HEK293 (cell line): ENCODE measurements at regions not wholly inside any gene's neighbourhood (a gene's known extent, or its start where the extent isn't known, plus 50 kb on each side); places are given as distances from the start of the nearest gene placed in this dataset.

Experiments used
- CTCF ChIA-PET: fragments of 350-600 bp; formaldehyde crosslinking; extraction: SDS; loops from one replicate; lab custom pipeline; 2021; ENCODE audit warnings: antibody characterized with exemption; lab: Yijun Ruan, JAX
- POLR2A ChIA-PET: fragments of 300-600 bp; formaldehyde crosslinking; extraction: SDS; loops from one replicate; lab custom pipeline; 2020; ENCODE audit warnings: antibody characterized with exemption, inconsistent platforms; lab: Yijun Ruan, JAX
- H3K27ac ChIP-seq: fragments of 200-500 bp; sonication (Bioruptor generic); 2 replicates; pipeline ENCODE4 v1.5.1; 2014; ENCODE audit warnings: low read depth, low read length, control low read depth, inconsistent platforms; ENCODE audit errors: extremely low read depth
- H3K36me3 ChIP-seq, 2 experiments: fragments of 200-500 bp in 1 of 2; sonication (Bioruptor generic) in 1 of 2; 1 replicate in 1 of 2; 2 replicates in 1 of 2; pipeline ENCODE4 v1.5.1; 2014 to 2017; ENCODE audit warnings: inconsistent platforms in 2 of 2, low read length in 2 of 2; ENCODE audit not compliant: control insufficient read depth in 2 of 2, insufficient read depth in 1 of 2
- H3K4me1 ChIP-seq: fragments of 200-500 bp; sonication (Bioruptor generic); 2 replicates; pipeline ENCODE4 v1.5.1; 2014; ENCODE audit warnings: mild to moderate bottlenecking, low read length, inconsistent platforms; ENCODE audit not compliant: control insufficient read depth, insufficient read depth
- H3K4me3 ChIP-seq: 2 replicates; pipeline ENCODE4 v1.5.1; 2011; ENCODE audit warnings: low read depth, mild to moderate bottlenecking, control low read depth, low read length, moderate library complexity
- H3K9me3 ChIP-seq: fragments of 200-500 bp; sonication (Bioruptor generic); 2 replicates; pipeline ENCODE4 v1.5.1; 2014; ENCODE audit warnings: low read depth, low read length, inconsistent platforms; ENCODE audit not compliant: control insufficient read depth, insufficient read depth
- AEBP2 ChIP-seq: fragments of 450-650 bp; formaldehyde crosslinking; IDR thresholded peaks from 2 replicates; pipeline ENCODE4 v1.5.1; 2016; ENCODE audit warnings: missing biosample characterization, missing genetic modification characterization, borderline replicate concordance
- BCL11B ChIP-seq: fragments of 450-650 bp; formaldehyde crosslinking; IDR thresholded peaks from 2 replicates; pipeline ENCODE4 v1.5.1; 2016; ENCODE audit warnings: low read depth, missing biosample characterization, missing genetic modification characterization
- HOXA7 ChIP-seq: sonication (generic); formaldehyde crosslinking; IDR thresholded peaks from 2 replicates; pipeline ENCODE4 v1.8.1; 2022; ENCODE audit warnings: missing genetic modification reagents, borderline replicate concordance
- PATZ1 ChIP-seq: fragments of 450-650 bp; formaldehyde crosslinking; IDR thresholded peaks from 2 replicates; pipeline ENCODE4 v1.5.1; 2016; ENCODE audit warnings: missing biosample characterization, missing genetic modification characterization
- PBX3 ChIP-seq: sonication (generic); formaldehyde crosslinking; IDR thresholded peaks from 2 replicates; pipeline ENCODE4 v1.8.1; 2022; ENCODE audit warnings: mild to moderate bottlenecking, moderate library complexity, missing genetic modification reagents
- RBAK ChIP-seq: fragments of 450-650 bp; formaldehyde crosslinking; IDR thresholded peaks from 2 replicates; pipeline ENCODE4 v1.5.1; 2016; ENCODE audit warnings: missing biosample characterization, missing genetic modification characterization
- TCF7L2 ChIP-seq: IDR thresholded peaks from 2 replicates; pipeline ENCODE4 v1.6.1; 2011; ENCODE audit warnings: low read depth, mild to moderate bottlenecking, inconsistent platforms, low read length, moderate library complexity, borderline replicate concordance
- ZNF18 ChIP-seq: fragments of 450-650 bp; formaldehyde crosslinking; IDR thresholded peaks from 2 replicates; pipeline ENCODE4 v1.5.1; 2016; ENCODE audit warnings: missing biosample characterization, missing genetic modification characterization
- ZNF501 ChIP-seq: fragments of 450-650 bp; formaldehyde crosslinking; IDR thresholded peaks from 2 replicates; pipeline ENCODE4 v1.5.1; 2016; ENCODE audit warnings: missing biosample characterization, missing genetic modification characterization
- ZNF558 ChIP-seq: fragments of 450-650 bp; formaldehyde crosslinking; IDR thresholded peaks from 2 replicates; pipeline ENCODE4 v1.5.1; 2016; ENCODE audit warnings: missing biosample characterization, missing genetic modification characterization
- ZNF626 ChIP-seq: fragments of 450-650 bp; sonication (Bioruptor Pico); formaldehyde crosslinking; IDR thresholded peaks from 2 replicates; pipeline ENCODE4 v1.5.1; 2018; ENCODE audit warnings: missing biosample characterization, missing genetic modification characterization, inconsistent platforms
- ZNF76 ChIP-seq: fragments of 450-650 bp; formaldehyde crosslinking; IDR thresholded peaks from 2 replicates; pipeline ENCODE4; 2016; ENCODE audit warnings: low read depth, missing biosample characterization, missing genetic modification characterization, borderline replicate concordance
- ZNF776 ChIP-seq: fragments of 450-650 bp; formaldehyde crosslinking; IDR thresholded peaks from 2 replicates; pipeline ENCODE4 v1.5.0; 2017; ENCODE audit warnings: missing biosample characterization, missing genetic modification characterization, borderline replicate concordance
- ZNF791 ChIP-seq: fragments of 450-650 bp; formaldehyde crosslinking; IDR thresholded peaks from 2 replicates; pipeline ENCODE4 v1.5.1; 2016; ENCODE audit warnings: missing biosample characterization, missing genetic modification characterization
- ZNF837 ChIP-seq: fragments of 450-650 bp; formaldehyde crosslinking; IDR thresholded peaks from 2 replicates; pipeline ENCODE4 v1.5.1; 2016; ENCODE audit warnings: missing biosample characterization, missing genetic modification characterization
- ZSCAN4 ChIP-seq: fragments of 450-650 bp; formaldehyde crosslinking; IDR thresholded peaks from 2 replicates; pipeline ENCODE4 v1.5.1; 2017; ENCODE audit warnings: missing biosample characterization, missing genetic modification characterization

GRCh38 chr17:12406623-12407215 is 259.0 kb upstream of the MYOCD start (continued):
- TF ChIP-seq ZNF18 (no peak), ZNF558 (tag by site-specific recombination) (no peak), TCF7L2 (no peak), AEBP2 (tag by site-specific recombination) (no peak), ZNF76 (tag by site-specific recombination) (no peak), ZNF626 (tag by site-specific recombination) (no peak)

- Histone ChIP-seq H3K36me3 (no peaks in the 10 kb centered on the region), H3K27ac (no peak overlapping the region), H3K9me3 (no peaks in the 10 kb centered on the region), H3K4me1 (peaks cover 4% of the 10 kb centered on the region; the same call in 1 of the 2 replicates), H3K4me3 (no peak overlapping the region)
- TF ChIP-seq PATZ1 (tag by site-specific recombination) (no peak), RBAK (tag by site-specific recombination) (no peak), ZSCAN4 (tag by site-specific recombination) (peak; percentile 36; the same call in 1 of the 2 replicates), PBX3 (CRISPR knock-in tag) (no peak), BCL11B (no peak), ZNF791 (tag by site-specific recombination) (no peak)
- ChIA-PET CTCF (interaction anchor here (3.2 kb wide), 1 partner anchor 12 kb away, joined by 11 read pairs; no protein-coding TSS in a partner anchor), POLR2A (no interaction called here)
Measured at GRCh38 chr17:12407495-12408252, 258.0 kb upstream of the MYOCD start.

GRCh38 chr17:12409082-12409481 is 256.6 kb upstream of the MYOCD start:
- ChIA-PET CTCF (interaction anchor here (3.2 kb wide), 1 partner anchor 13 kb away, joined by 11 read pairs; no protein-coding TSS in a partner anchor), POLR2A (no interaction called here)
- no peak overlapping the region for H3K27ac ChIP-seq
- no peak overlapping the region for H3K4me3 ChIP-seq
- TF ChIP-seq ZNF837 (tag by site-specific recombination), result no peak
- no peak for TF ChIP-seq ZNF501 (tag by site-specific recombination)
- TF ChIP-seq ZNF626 (tag by site-specific recombination), result no peak
- TF ChIP-seq HOXA7 (CRISPR knock-in tag), result no peak
- no peak for TF ChIP-seq ZNF776
- TF ChIP-seq, all 188 proteins: peak for 0
- H3K9me3 ChIP-seq, result no peaks in the 10 kb centered on the region
- no peaks in the 10 kb centered on the region for H3K36me3 ChIP-seq
- H3K4me1 ChIP-seq, result peaks cover 4% of the 10 kb centered on the region; the same call in 1 of the 2 replicates
